Astrocyte (in vitro differentiated cells and primary cell): ENCODE measurements at regions not wholly inside any gene's neighbourhood (a gene's known extent, or its start where the extent isn't known, plus 50 kb on each side); places are given as distances from the start of the nearest gene placed in this dataset.

ENCODE experiments used
- DNase-seq: peaks from one replicate; pipeline ENCODE4 v3.0.0-alpha.2; 2010; ENCODE audit warnings: low read depth
- FAIRE-seq: peaks from 2 replicates; lab custom pipeline; 2011; peaks lifted over from hg19 to GRCh38; lab: Jason Lieb, UNC
- H2AFZ ChIP-seq: 2 replicates; pipeline ENCODE4 v1.6.0; 2012; ENCODE audit warnings: low read depth, low read length, inconsistent platforms
- H3K27ac ChIP-seq: 2 replicates; pipeline ENCODE4 v1.5.1; 2011; ENCODE audit warnings: low read depth, low read length, inconsistent platforms
- H3K27me3 ChIP-seq: 2 replicates; pipeline ENCODE4 v1.6.0; 2011; ENCODE audit warnings: low read length, inconsistent platforms; ENCODE audit not compliant: insufficient read depth
- H3K36me3 ChIP-seq: 2 replicates; pipeline ENCODE4 v1.5.1; 2011; ENCODE audit warnings: low read length, inconsistent platforms; ENCODE audit not compliant: insufficient read depth
- H3K4me1 ChIP-seq: 2 replicates; pipeline ENCODE4 v1.5.1; 2011; ENCODE audit warnings: low read length, inconsistent platforms; ENCODE audit not compliant: insufficient read depth
- H3K4me2 ChIP-seq: 2 replicates; pipeline ENCODE4 v1.6.0; 2012; ENCODE audit warnings: low read length, inconsistent platforms
- H3K4me3 ChIP-seq: 2 replicates; pipeline ENCODE4 v1.5.1; 2011; ENCODE audit warnings: low read depth, mild to moderate bottlenecking, low read length, inconsistent platforms; ENCODE audit not compliant: insufficient read depth
- H3K79me2 ChIP-seq: 2 replicates; pipeline ENCODE4 v1.6.0; 2012; ENCODE audit warnings: mild to moderate bottlenecking, low read length, inconsistent platforms; ENCODE audit not compliant: insufficient read depth
- H3K9ac ChIP-seq: 2 replicates; pipeline ENCODE4 v1.6.0; 2012; ENCODE audit warnings: mild to moderate bottlenecking, low read length, inconsistent platforms
- H3K9me3 ChIP-seq: 2 replicates; pipeline ENCODE4 v1.5.1; 2012; ENCODE audit warnings: low read depth, mild to moderate bottlenecking, low read length, inconsistent platforms; ENCODE audit not compliant: insufficient read depth
- H4K20me1 ChIP-seq: 2 replicates; pipeline ENCODE4 v1.6.0; 2012; ENCODE audit warnings: low read length, inconsistent platforms; ENCODE audit not compliant: insufficient read depth
- H3K27ac Mint-ChIP-seq: one replicate; pipeline ENCODE4 v1.8.0; 2021; ENCODE audit warnings: mild to moderate bottlenecking, mixed read lengths; ENCODE audit not compliant: unreplicated experiment
- H3K27me3 Mint-ChIP-seq: one replicate; pipeline ENCODE4 v1.8.0; 2021; ENCODE audit warnings: low read depth, mixed read lengths; ENCODE audit not compliant: unreplicated experiment
- H3K36me3 Mint-ChIP-seq: one replicate; pipeline ENCODE4 v1.8.0; 2021; ENCODE audit warnings: low read depth, mixed read lengths; ENCODE audit not compliant: unreplicated experiment
- H3K4me1 Mint-ChIP-seq: one replicate; pipeline ENCODE4 v1.8.0; 2021; ENCODE audit warnings: low read depth, mixed read lengths; ENCODE audit not compliant: unreplicated experiment
- H3K4me3 Mint-ChIP-seq: one replicate; pipeline ENCODE4 v1.8.0; 2021; ENCODE audit warnings: mild to moderate bottlenecking, moderate library complexity, mixed read lengths; ENCODE audit not compliant: unreplicated experiment
- H3K9me3 Mint-ChIP-seq: one replicate; pipeline ENCODE4 v1.8.0; 2021; ENCODE audit warnings: mild to moderate bottlenecking, mixed read lengths; ENCODE audit not compliant: unreplicated experiment
- CTCF ChIP-seq: IDR thresholded peaks from 2 replicates; pipeline ENCODE4 v1.5.1; 2011; ENCODE audit warnings: low read depth, mild to moderate bottlenecking, inconsistent platforms, low read length, moderate library complexity; ENCODE audit not compliant: insufficient read depth
- EZH2 ChIP-seq: IDR thresholded peaks from 2 replicates; pipeline ENCODE4 v1.6.1; 2012; ENCODE audit warnings: mild to moderate bottlenecking, low read length, inconsistent platforms; ENCODE audit not compliant: insufficient read depth

- Mint-ChIP-seq H3K4me1 (peaks cover 4% of the 10 kb centered on the region), H3K4me3 (no peak overlapping the region), H3K27ac (no peak overlapping the region), H3K27me3 (peaks cover 10% of the 10 kb centered on the region), H3K36me3 (no peaks in the 10 kb centered on the region), H3K9me3 (no peaks in the 10 kb centered on the region)
- Histone ChIP-seq H3K27ac (no peak overlapping the region), H3K9me3 (no peaks in the 10 kb centered on the region), H4K20me1 (no peaks in the 10 kb centered on the region), H3K36me3 (no peaks in the 10 kb centered on the region), H3K27me3 (no peaks in the 10 kb centered on the region), H3K4me2 (no peak overlapping the region), H3K4me3 (no peak overlapping the region), H3K9ac (no peak overlapping the region), H3K4me1 (no peaks in the 10 kb centered on the region), H2AFZ (no peak overlapping the region), H3K79me2 (no peaks in the 10 kb centered on the region)
- DNase-seq, result no peak
- no peak for FAIRE-seq
- TF ChIP-seq EZH2 (no peak), CTCF (no peak)
Observed at GRCh38 chr2:16172324-16173175, 232.2 kb downstream of the MYCN start.

GRCh38 chr2:16171425-16171920 lies 231.1 kb downstream of the MYCN start:
- DNase-seq, result no peak
- peaks cover 21% of the 10 kb centered on the region for H3K27me3 Mint-ChIP-seq
- no peaks in the 10 kb centered on the region for H3K36me3 ChIP-seq

More at GRCh38 chr2:16171425-16171920, 231.1 kb downstream of the MYCN start:
- no peak for FAIRE-seq
- Mint-ChIP-seq H3K4me1 (peaks cover 6% of the 10 kb centered on the region), H3K9me3 (no peaks in the 10 kb centered on the region), H3K4me3 (no peak overlapping the region), H3K36me3 (no peaks in the 10 kb centered on the region), H3K27ac (no peak overlapping the region)
- Histone ChIP-seq H4K20me1 (no peaks in the 10 kb centered on the region), H3K9ac (no peak overlapping the region), H3K27me3 (no peaks in the 10 kb centered on the region), H2AFZ (no peak overlapping the region), H3K27ac (no peak overlapping the region), H3K4me3 (no peak overlapping the region), H3K9me3 (peaks cover 3% of the 10 kb centered on the region), H3K4me1 (no peaks in the 10 kb centered on the region), H3K79me2 (no peaks in the 10 kb centered on the region), H3K4me2 (no peak overlapping the region)
- TF ChIP-seq EZH2 (no peak), CTCF (no peak)
